Fibroblast of skin of scalp (primary cell): ENCODE measurements at regions not wholly inside any gene's neighbourhood (a gene's known extent, or its start where the extent isn't known, plus 50 kb on each side); places are given as distances from the start of the nearest gene placed in this dataset.
"Not testable (repeated sequence)": the region's sequence is repeated elsewhere in the genome, so short reads cannot be mapped to it uniquely, and the experiment has no call there.

Experiments used
- DNase-seq: peaks from one replicate; pipeline ENCODE4 v3.0.0-alpha.2; 2013

DNA sequence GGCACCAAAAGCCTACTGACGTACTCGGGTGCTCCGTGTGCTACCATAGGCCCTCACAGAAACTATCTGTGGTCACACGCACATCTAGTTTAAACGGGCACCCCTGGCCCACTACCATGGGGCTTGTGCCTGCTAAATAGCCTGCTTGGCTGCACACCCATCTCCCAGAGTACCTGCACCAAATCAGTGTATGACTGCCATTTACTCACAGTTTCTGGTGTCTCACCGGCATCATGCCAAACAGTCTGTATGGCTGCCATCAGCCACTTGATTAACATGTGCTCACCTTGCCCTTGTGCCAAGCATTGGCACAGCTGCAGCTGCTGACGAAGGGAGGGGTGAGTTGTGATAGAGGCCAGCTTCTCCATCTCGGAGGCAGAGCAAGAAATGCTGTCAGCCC lies 232.7 kb downstream of the IGSF11 start:
- no peak for DNase-seq

DNA sequence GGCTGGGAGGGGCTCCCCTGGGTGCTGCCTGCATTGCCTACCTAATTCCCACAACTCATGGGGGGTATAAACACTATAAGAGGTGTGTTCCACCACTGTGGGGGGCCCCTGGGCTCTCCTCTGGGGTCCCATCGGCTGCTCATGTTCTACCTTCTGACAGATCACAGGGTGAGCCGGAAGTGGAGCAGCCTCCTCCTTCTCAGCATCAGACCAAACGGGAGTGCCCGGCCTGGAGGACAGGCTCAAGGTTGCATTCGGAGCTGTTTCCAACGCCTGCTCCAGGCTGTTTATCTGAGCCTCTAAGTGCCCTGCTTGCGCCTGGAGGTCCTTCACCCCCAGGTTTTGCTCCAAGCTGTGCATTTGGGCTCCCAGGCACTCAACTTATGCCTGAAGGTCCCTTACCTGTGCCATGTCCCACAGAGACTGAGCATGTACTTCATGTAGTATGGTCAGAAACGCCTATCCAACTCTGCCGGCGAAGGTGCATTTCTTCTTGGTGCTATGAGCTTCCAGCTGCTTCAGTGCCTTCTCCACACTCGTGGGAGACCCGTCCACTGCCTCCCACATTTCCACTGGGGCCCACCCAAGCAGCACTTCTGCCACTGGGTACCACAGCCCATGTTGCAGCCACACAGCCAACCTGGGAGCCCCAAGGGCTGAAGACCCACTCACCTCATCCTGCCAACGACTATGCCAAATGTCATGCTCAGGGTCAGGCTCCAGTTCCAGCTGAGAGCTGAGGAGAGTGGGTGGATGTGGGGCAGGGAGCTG lies 232.1 kb downstream of the IGSF11 start:
- DNase-seq, result no peak

DNA sequence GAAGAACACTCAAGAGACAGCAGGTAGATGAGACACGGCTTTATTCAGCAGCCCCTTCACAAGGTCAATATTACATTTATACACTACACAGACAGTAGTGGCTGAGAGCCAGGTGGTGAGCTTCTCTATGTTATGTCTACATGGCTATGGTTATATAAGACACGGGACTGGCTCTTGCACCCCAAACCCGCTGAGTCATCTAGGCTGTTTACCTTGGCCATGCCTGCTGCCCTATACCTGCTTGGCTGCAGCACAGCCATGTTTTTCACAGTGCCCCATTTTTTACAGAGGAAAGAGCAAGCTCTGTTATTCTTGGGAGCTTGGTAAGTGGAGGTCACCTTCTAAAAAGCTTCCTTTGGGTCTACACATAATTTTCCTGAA lies 231.6 kb downstream of the IGSF11 start:
- no peak for DNase-seq

DNA sequence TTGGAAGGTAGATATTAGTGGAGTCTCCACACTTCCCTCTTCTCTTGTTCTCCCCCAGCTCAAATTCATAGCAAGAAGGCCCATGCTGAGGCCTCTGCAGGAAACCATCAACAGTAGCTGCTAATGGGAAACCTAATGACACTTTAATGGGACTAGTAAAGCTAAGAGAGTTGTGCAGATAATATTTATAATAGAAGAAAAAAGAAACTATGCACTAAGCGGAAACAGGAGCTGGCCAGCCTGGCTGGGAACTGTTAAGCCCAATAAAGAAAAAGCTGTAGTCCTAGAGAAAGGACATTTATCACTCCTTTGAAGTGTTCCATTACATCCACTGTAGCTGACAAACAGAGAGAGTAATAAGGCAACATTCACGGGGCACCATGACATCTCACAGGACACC lies 229.6 kb downstream of the IGSF11 start:
- no peak for DNase-seq

DNA sequence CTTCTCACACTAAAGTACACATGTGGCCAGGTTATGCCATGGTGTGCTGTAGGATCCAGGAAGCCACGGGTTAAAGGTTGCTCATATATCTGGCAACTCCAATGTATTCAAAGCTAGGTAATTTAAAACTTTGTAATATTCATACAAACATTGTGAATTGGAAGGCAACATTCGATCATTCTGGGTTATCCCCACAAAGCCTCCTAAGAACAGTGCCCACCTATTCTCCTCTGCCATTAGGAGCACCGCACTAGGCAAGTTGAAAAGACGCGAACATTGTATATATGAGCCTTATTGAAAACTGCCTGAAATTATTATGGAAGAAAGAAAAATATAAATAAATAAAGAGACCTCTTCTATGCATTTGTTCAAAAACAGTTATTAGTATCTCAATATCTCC lies 228.2 kb downstream of the IGSF11 start:
- no peak for DNase-seq

DNA sequence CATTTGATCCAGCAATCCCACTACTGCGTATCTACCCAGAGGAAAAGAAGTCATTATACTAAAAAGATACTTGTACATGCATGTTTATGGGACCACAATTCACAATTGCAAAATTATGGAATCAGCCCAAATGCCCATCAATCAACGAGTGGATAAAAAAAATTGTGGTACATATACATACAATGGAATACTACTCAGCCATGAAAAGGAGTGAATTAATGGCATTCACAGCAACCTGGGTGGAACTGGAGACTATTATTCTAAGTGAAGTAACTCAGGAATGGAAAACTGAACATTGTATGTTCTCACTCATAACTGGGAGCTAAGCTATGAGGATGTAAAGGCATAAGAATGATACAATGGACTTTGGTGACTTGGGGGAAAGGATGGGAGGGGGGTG lies 227.3 kb downstream of the IGSF11 start:
- DNase-seq, result not testable (repeated sequence)

DNA sequence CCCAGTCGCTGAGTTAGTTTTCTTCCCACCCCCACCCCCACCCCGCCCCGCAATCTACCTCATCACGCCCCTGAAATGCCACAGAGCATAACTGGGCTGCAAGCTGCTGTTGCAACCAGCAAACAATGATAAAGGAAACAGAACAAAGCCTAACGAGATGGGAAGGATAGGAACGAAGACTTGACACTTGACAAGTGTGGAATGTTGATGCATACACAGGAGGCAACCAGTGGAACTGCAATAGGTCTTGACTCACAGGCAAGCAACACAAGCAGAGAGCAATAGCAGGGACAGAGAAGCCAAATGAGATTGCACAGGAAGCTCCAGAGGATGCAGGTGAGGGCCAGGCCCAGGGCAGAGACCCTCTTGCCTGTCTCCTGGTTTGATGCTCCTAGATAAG lies 225.9 kb downstream of the IGSF11 start:
- no peak for DNase-seq

DNA sequence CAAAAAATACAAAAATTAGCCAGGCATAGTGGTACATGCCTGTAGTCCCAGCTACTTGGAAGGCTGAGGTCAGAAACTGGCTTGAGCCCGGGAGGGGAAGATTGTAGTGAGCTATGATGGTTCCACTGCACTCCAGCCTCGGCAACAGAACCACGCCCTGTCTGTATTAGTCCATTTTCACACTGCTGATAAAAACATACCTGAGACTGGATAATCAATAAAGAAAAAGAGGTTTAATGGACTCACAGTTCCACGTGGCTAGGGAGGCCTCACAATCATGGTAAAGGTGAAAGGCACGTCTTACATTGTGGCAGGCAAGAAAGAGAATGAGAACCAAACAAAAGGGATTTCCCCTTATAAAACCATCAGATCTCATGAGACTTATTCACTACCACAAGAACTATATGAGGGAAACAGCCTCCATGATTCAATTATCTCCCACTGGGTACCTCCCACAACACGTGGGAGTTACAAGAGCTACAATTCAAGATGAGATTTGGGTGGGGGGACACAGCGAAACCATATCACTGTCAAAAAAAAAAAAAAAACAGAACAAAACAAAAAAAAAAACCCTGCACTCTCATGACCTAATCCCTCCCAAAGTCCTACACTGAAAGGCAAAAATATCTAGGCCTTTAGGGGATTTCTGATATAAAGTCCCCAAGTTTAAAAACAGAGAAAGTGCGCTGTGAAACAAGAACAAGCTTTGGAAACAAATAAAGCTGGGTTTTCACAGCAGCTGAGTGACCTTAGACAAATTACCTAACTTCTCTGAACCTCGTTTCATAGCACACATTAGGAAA lies 224.7 kb downstream of the IGSF11 start:
- DNase-seq, result no peak

DNA sequence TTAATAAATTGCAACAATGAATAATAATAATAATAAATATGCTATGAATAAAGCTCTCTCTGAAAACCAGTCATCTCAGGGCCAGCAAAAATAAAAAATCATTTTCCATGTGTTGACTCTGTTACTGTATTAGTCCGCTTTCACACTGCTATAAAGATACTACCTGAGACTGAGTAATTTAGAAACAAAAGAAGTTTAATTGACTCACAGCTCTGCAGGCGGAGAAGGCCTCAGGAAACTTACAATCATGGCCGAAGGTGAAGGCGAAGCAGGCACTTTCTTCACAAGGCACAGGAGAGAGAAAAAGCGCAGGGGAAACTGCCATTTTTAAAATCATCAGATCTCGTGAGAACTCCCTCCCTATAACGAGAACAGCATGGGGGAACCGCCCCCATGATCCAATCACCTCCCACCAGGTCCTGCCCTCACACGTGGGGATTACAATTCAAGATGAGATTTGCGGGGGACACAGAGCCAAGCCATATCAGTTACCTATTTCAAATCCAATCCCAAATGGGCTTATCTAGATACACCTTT lies 224.1 kb downstream of the IGSF11 start:
- no peak for DNase-seq

DNA sequence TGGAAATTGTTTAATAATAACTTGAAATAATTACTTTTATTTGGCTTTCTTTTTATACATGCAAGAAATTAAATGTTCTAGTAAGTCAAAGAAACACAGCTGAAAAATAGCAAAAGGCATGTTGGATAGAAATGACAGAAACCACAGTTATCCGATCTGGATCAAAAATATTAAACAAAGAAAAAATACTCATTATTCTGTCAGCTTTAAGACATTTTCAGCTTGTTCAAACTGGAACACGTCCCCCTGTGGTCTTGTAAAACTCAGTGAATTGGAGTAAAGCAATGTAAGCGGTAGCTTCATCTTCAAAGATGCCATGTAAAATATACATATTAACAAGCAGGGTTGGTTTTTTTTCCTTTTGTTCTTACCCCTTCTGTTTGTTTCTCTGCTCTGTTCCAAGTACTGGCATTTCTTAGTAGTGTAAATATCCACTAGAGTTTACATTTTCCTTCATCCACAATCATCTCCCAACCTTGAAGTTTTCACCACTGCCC lies 223.4 kb downstream of the IGSF11 start:
- no peak for DNase-seq

DNA sequence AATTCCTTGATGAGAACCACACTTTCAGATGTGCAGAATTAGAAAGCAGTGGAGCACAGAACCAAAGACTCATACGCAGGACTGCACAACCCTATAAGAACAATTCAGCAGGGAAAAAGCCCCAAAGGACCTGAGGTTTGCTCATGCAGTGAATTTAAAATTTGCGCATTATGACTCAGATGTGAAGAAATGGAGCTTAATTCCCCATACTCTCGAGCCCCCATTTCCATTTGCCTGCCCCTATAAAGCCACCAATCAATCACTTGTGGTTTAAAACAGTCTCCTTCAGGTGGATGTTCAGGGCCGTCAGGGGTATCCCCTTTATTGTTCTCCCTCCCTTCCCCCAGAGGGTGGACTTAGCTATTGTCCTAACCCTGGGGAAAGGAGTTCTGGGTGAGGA lies 221.2 kb downstream of the IGSF11 start:
- no peak for DNase-seq

DNA sequence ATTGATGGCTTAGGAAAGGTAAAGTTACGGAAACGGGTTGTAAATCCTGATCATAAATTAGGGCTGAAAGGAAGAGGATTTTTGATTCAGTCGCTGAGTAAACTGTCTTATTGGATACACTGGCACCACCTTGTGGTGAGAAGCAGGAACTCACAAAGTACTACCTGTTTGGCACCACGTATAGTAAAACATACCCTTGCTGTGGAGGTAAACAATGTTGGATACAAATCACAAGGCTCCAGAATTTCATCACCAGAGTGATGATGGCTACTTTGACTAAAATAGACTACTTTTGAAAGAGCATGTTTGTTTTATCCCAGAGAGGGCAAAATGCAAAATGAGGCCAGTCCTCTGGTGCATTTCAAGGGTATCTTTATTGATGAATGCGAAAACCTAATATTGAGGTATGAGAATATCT lies 216.9 kb downstream of the IGSF11 start:
- DNase-seq, result peak; percentile 65

DNA sequence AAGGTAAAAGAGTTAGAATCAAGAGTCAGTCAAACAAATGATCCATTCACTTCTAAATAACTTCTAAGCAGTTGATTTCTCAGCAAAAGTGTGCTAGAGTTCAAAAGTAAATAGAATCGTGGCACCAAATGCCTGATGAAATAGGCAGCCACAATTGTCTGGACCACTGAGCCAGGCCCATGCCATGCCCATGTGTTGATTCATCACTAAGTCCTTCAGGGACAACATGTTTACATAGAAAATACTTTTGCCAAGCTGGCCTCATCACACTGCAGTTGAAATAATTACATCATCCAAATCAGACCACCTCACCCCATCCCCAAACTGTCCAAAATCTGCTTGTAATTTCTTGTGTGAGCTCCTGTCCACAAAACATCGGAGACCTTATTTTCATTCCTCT lies 216.3 kb downstream of the IGSF11 start:
- peak; percentile 87 for DNase-seq

DNA sequence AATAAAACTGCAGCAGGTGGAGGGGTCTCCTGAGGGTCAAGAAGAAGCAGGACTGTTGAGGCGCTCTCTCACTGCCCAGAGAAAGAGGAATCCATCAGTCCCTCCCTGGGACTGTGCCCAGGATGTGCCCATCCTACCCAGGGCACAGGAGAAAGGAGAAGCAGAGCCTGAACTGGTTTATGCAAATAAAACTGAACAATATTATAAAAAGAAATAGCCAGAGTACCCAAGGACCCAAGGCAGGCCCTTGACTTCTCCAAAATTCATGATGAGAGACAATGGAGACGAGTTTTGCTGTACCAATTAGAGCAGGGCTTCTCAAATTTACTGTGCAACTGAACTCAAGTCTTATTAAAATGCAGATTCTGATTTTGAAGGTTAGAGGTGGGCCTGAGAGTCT lies 211.0 kb downstream of the IGSF11 start:
- no peak for DNase-seq

DNA sequence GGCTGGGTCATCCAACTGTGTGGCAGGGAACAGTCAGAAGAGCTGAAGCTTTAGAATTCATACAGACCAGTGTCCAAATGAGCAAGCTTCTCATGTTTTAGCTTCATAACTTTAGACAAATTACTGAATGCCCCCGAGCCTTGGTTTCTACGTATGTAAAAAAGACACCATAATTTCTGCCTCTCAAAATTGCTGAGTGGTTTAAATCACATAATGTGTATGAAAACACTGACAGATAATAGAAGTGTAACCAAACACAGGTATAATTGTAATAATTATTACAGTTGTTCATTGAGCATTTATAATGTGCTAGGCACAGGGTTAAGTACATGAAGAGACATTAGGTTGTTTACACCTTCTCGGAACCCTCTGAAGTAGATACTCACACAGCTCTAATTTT lies 207.2 kb downstream of the IGSF11 start:
- DNase-seq, result no peak

DNA sequence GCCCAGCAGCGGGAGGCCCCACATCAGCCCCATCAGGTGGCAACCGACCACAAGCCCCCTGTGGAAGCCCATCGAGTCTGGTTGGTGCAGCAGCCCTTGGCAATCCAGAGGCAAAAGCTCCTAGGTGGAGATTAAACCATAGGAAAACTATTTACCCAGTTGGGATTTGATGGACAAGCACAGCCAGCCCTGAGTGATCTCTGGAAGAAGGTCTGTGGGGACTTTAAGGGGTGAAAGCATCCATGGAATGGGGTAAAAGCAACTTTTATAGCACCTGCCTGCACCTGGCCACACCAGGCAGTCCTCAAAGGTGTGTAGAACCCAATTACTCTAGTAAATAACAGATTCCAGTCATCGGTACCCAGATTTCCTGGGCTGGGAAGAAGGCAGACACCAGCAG lies 206.3 kb downstream of the IGSF11 start:
- no peak for DNase-seq

DNA sequence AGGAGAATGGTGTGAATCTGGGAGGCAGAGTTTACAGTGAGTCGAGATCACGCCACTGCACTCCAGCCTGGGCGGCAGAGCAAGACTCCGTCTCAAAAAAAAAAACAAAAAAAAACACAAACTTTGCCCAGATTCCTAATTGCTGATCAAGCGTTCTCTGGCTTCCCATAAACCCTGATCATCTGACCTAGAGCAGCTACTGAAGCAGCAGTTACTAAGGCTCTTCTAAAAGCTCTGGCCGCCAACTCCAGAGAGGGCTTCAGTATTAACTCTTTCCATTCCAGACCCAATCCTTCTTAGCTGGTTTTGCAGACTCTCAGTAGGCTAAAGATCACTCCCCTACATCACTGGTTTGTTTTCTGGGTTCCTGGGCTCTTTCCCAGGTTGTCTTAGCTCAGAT lies 201.6 kb downstream of the IGSF11 start:
- no peak for DNase-seq

DNA sequence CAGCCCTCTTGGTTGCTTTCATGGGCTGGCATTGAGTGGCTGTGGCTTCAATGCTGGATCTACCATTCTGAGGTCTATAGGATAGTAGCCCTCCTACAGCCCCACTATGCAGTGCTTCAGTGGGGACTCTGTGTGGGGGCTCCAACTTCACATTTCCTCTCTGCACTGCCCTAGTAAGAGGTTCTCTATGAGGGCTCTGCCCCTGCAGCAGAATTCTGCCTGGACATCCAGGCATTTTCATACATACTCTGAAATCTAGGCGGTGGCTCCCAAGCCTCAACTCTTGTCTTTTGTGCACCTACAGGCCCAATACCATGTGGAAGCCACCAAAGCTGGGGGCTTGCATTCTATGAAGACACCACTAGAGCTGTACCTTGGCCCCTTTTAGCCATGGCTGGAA lies 195.8 kb downstream of the IGSF11 start:
- DNase-seq, result no peak

DNA sequence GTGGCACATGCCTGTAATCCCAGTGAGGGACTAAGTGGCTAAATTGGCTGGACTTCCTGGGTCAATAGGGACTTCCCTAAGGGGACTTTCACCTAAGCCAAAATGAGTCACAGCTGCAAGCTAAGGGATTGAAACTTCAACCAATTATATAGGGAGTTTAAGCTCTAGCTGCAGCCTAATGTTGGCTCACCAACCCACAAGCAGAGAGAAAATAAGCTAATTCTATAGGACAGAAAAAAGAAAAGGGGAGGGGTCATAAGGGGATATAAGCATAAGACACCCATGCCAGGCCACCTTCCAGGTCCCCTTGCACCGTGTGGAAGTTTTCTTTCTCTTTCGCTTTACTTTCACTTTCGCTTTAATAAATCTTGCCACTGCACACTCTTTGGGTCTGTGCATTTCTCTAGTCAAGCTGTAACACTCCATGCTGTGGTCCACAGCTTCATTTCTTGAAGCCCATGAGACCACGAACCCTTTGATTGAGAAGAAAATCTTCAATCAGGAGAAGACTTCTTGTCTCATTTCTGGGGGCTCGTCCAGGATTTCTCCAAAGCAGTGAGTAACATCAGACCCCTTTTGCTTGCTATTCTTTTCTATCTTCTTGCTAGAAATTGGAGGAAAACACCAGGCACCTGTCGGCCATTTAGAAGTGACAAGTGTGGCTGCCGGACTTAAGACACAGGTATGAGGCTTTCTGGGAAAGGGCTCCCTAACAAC lies 192.3 kb downstream of the IGSF11 start:
- no peak for DNase-seq

DNA sequence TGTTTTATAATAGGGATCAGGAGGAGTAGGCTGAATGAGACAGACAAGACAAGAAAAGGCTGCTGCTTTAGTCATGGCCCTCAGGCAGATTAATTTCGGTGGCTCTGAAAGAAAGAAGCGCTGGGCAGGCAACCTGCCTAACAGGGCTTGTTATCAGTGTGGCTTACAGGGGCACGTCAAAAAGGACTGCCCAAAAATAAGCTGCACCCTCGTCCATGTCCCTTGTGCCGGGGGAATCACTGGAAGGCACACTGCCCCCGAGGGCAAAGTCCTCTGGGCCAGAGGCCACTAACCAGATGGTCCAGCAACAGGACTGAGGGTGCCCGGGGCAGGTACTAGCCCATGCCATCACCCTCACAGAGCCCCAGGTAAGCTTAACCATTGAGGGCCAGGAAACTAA lies 188.5 kb downstream of the IGSF11 start:
- no peak for DNase-seq
